ENCODE measurements at regions not wholly inside any gene's neighbourhood (a gene's known extent, or its start where the extent isn't known, plus 50 kb on each side); places are given as distances from the start of the nearest gene placed in this dataset.

GRCh38 chr11:133679896-133680295, 147.6 kb upstream of the OPCML start:
- TF ChIP-seq EZH2 (IDR thresholded peaks at IDR 0.05; ENCODE audit: borderline replicate concordance, low read depth, low read length) (no peak), GTF2A2 (tag; IDR thresholded peaks at IDR 0.05) (no peak), HNRNPL (IDR thresholded peaks at IDR 0.05; ENCODE audit: low read depth, low read length) (no peak)
